Parathyroid adenoma (tissue), 2 donors: ENCODE measurements at regions not wholly inside any gene's neighbourhood (a gene's known extent, or its start where the extent isn't known, plus 50 kb on each side); places are given as distances from the start of the nearest gene placed in this dataset.

Experiments used
- H2AFZ ChIP-seq: fragments of 300-600 bp; sonication (generic); one replicate; pipeline ENCODE4 v1.7.0; 2017; ENCODE audit warnings: antibody characterized with exemption, mild to moderate bottlenecking
- H3K27ac ChIP-seq: fragments of 300-600 bp; sonication (generic); one replicate; pipeline ENCODE4 v1.7.0; 2017
- H3K27me3 ChIP-seq: fragments of 300-600 bp; sonication (generic); one replicate; pipeline ENCODE4 v1.7.0; 2017; ENCODE audit warnings: low read length; ENCODE audit not compliant: control insufficient read depth, insufficient read depth
- H3K36me3 ChIP-seq: fragments of 300-600 bp; sonication (generic); one replicate; pipeline ENCODE4 v1.7.0; 2017; ENCODE audit warnings: low read length; ENCODE audit not compliant: control insufficient read depth, insufficient read depth
- H3K4me1 ChIP-seq: fragments of 300-600 bp; sonication (generic); one replicate; pipeline ENCODE4 v1.7.0; 2017; ENCODE audit warnings: control low read depth
- H3K4me2 ChIP-seq: fragments of 300-600 bp; sonication (generic); one replicate; pipeline ENCODE4 v1.7.0; 2017; ENCODE audit warnings: low read length
- H3K4me3 ChIP-seq: fragments of 300-600 bp; sonication (generic); one replicate; pipeline ENCODE4 v1.7.0; 2017; ENCODE audit warnings: low read depth, low read length
- H3K79me2 ChIP-seq: fragments of 300-600 bp; sonication (generic); one replicate; pipeline ENCODE4 v1.7.0; 2017; ENCODE audit warnings: control low read depth
- H3K9ac ChIP-seq: fragments of 300-600 bp; sonication (generic); one replicate; pipeline ENCODE4 v1.7.0; 2017; ENCODE audit warnings: mild to moderate bottlenecking
- H3K9me3 ChIP-seq: fragments of 300-600 bp; sonication (generic); one replicate; pipeline ENCODE4 v1.7.0; 2017; ENCODE audit warnings: low read length; ENCODE audit not compliant: control insufficient read depth
- TF ChIP-seq, protein P1 (sequence below): fragments of 300-600 bp; sonication (generic); IDR thresholded peaks from one replicate; pipeline ENCODE4 v1.7.0; 2017; ENCODE audit warnings: antibody characterized with exemption, mild to moderate bottlenecking
- donor health status: primary hyperparathyroidism.

DNA sequence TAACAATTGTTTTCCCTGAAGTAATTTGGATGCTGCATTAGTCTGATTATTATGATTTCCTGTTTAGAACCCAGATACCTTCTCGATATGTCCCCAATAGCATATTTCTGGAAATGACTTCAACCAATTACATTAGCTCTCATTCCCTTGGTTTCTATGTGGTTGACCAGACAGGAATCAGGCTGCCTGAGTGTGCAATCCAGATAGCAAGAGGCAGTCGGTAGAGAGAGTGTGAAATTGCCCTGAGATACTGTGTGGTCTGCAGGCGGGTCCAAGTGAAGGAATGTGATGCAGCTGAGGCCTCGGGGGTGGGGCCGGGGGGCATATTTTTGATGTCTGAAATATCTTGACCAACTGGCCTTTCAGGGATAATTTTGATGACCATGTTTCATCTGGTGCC, 143.9 kb upstream of the ITGA6 start:
- no peak overlapping the region for H2AFZ ChIP-seq
- no peak overlapping the region for H3K9ac ChIP-seq
- H3K4me2 ChIP-seq = no peak overlapping the region
- no peak overlapping the region for H3K27ac ChIP-seq
- no peak overlapping the region for H3K4me3 ChIP-seq
- H3K4me1 ChIP-seq = peaks cover 4% of the 10 kb centered on the region
- no peaks in the 10 kb centered on the region for H3K27me3 ChIP-seq
- no peaks in the 10 kb centered on the region for H3K36me3 ChIP-seq
- TF ChIP-seq, protein P1, sequence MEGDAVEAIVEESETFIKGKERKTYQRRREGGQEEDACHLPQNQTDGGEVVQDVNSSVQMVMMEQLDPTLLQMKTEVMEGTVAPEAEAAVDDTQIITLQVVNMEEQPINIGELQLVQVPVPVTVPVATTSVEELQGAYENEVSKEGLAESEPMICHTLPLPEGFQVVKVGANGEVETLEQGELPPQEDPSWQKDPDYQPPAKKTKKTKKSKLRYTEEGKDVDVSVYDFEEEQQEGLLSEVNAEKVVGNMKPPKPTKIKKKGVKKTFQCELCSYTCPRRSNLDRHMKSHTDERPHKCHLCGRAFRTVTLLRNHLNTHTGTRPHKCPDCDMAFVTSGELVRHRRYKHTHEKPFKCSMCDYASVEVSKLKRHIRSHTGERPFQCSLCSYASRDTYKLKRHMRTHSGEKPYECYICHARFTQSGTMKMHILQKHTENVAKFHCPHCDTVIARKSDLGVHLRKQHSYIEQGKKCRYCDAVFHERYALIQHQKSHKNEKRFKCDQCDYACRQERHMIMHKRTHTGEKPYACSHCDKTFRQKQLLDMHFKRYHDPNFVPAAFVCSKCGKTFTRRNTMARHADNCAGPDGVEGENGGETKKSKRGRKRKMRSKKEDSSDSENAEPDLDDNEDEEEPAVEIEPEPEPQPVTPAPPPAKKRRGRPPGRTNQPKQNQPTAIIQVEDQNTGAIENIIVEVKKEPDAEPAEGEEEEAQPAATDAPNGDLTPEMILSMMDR = no peak
- no peaks in the 10 kb centered on the region for H3K79me2 ChIP-seq
- no peaks in the 10 kb centered on the region for H3K9me3 ChIP-seq

DNA sequence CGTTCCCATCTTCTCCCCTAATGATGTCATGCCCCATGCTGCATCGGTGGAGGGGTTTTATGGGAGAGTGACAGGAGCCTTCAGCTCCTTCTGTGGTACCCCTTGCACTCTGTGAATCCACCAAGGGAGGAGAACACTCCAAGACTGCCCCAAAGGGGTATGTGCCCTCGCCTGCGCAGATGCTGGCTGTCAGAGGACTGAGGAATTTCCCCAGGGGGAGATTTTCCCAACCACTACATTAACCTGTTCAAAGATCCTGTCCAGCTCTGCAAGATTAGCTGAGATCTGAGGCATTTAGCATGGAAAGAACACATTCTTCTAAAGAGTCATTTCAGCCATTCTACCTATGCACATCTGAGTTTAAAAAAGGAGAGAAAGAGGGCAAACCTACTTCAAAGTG, 143.2 kb upstream of the ITGA6 start:
- H3K4me1 ChIP-seq = peaks cover 4% of the 10 kb centered on the region
- no peak overlapping the region for H2AFZ ChIP-seq
- H3K9ac ChIP-seq = no peak overlapping the region
- H3K79me2 ChIP-seq = no peaks in the 10 kb centered on the region
- no peak overlapping the region for H3K4me3 ChIP-seq
- no peaks in the 10 kb centered on the region for H3K27me3 ChIP-seq
- TF ChIP-seq, protein P1 = no peak
- H3K4me2 ChIP-seq = no peak overlapping the region
- H3K9me3 ChIP-seq = no peaks in the 10 kb centered on the region
- H3K36me3 ChIP-seq = no peaks in the 10 kb centered on the region
- H3K27ac ChIP-seq = no peak overlapping the region

DNA sequence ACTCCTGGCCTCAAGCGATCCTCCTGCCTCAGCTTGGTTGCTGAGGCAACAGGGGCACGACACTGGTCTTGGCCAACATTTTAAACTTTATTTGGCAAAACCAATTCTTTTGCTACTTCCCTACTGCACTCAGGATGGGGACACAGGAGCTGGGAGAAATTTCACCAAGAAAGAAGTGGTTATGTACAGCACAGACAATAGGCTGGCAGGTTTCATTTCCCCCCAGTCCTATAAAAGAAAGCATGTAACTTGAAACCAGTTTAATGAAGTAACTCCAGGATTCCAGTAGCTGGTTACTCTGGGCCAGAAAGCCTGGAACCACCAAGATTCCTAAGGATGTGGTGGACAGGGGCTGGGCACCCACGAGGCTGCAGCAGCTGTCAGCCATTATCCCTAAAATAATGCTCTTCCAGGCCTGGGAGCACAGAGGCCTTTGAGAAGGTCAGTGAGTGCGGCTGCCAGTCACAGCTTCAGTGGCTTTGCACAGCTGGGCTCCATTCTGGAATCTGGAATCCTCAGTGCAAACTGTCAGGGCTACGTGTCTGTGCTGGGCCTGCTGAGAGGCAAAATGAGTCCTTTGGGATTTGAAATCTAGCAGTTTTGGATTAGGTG, 142.3 kb upstream of the ITGA6 start:
- Histone ChIP-seq H2AFZ (peak overlapping the region; percentile 94), H3K4me3 (no peak overlapping the region), H3K36me3 (no peaks in the 10 kb centered on the region), H3K79me2 (no peaks in the 10 kb centered on the region), H3K9ac (no peak overlapping the region), H3K27me3 (no peaks in the 10 kb centered on the region), H3K9me3 (no peaks in the 10 kb centered on the region), H3K27ac (peak overlapping the region; percentile 40), H3K4me2 (peak overlapping the region; percentile 39), H3K4me1 (peaks cover 4% of the 10 kb centered on the region)
- TF ChIP-seq, protein P1 = no peak

DNA sequence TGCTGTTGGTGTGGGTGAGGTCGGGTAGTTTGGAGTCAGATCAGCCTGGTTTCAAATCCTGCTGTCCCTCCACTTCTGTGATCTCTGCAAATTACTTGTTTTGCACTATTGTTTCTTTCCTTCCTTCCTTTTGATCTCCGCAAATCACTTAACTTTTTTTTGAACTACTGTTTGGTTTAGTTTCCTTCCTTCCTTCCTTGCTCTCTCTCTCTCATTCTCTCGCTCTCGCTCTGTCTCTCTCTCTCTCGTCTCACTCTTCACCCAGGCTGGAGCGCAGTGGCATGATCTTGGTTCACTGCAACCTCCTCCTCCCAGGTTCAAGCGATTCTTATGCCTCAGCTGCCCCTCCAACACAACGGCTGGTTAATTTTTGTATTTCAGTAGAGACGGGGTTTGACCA, 141.6 kb upstream of the ITGA6 start:
- no peak overlapping the region for H3K4me3 ChIP-seq
- no peaks in the 10 kb centered on the region for H3K79me2 ChIP-seq
- no peak overlapping the region for H3K4me2 ChIP-seq
- peaks cover 4% of the 10 kb centered on the region for H3K4me1 ChIP-seq
- H2AFZ ChIP-seq = peak overlapping the region; percentile 94
- TF ChIP-seq, protein P1 = no peak
- H3K9ac ChIP-seq = no peak overlapping the region
- no peaks in the 10 kb centered on the region for H3K36me3 ChIP-seq
- peak overlapping the region; percentile 40 for H3K27ac ChIP-seq
- no peaks in the 10 kb centered on the region for H3K9me3 ChIP-seq
- no peaks in the 10 kb centered on the region for H3K27me3 ChIP-seq

DNA sequence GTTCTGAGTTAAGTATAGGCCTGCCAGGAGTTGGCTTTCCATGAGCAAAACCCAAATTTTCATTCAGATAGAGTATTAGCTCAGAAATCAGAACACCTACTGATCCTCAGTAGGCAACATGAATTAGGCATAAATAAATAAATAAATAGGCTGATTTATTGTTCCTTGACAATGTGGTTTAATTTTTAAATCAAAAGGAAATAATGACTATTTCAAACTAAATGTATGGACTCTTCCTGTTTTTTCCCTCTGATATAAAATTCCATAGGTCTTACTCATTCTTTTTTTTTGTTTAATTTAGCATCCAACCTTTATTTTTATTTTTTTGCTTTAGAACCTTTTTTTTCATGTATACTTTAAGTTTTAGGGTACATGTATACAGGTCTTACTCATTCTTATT, 140.2 kb upstream of the ITGA6 start:
- TF ChIP-seq, protein P1 = no peak
- Histone ChIP-seq H3K36me3 (no peaks in the 10 kb centered on the region), H2AFZ (no peak overlapping the region), H3K9ac (no peak overlapping the region), H3K4me2 (no peak overlapping the region), H3K4me1 (peaks cover 4% of the 10 kb centered on the region), H3K9me3 (no peaks in the 10 kb centered on the region), H3K27ac (no peak overlapping the region), H3K4me3 (no peak overlapping the region), H3K27me3 (no peaks in the 10 kb centered on the region), H3K79me2 (no peaks in the 10 kb centered on the region)
